AG08396 (cell line): ENCODE measurements at regions not wholly inside any gene's neighbourhood (a gene's known extent, or its start where the extent isn't known, plus 50 kb on each side); places are given as distances from the start of the nearest gene placed in this dataset.

Experiments
- DNase-seq: peaks from one replicate; pipeline ENCODE4 v3.0.0; 2012; ENCODE audit warnings: low spot score, mixed read lengths

- no peak for DNase-seq
Observed at GRCh38 chr2:176612736-176613135, 343.5 kb downstream of the MTX2 start.

GRCh38 chr2:176613323-176613987 is 344.2 kb downstream of the MTX2 start:
- DNase-seq: no peak

GRCh38 chr2:176614049-176614448 is 344.8 kb downstream of the MTX2 start:
- DNase-seq: no peak

- DNase-seq: no peak
Observed at GRCh38 chr2:176614930-176615329, 345.7 kb downstream of the MTX2 start.

GRCh38 chr2:176619504-176619903 is 350.3 kb downstream of the MTX2 start:
- no peak for DNase-seq

GRCh38 chr2:176621350-176621749 is 352.1 kb downstream of the MTX2 start:
- no peak for DNase-seq

GRCh38 chr2:176622792-176623191 is 353.6 kb downstream of the MTX2 start:
- DNase-seq: no peak

GRCh38 chr2:176626796-176627195 is 357.6 kb downstream of the MTX2 start:
- DNase-seq: no peak

GRCh38 chr2:176628438-176628837 is 359.2 kb downstream of the MTX2 start:
- no peak for DNase-seq

- DNase-seq: no peak
Observed at GRCh38 chr2:176633754-176634153, 364.5 kb downstream of the MTX2 start.

- DNase-seq: no peak
Observed at GRCh38 chr2:176636401-176636800, 367.2 kb downstream of the MTX2 start.

GRCh38 chr2:176637142-176637485 is 367.9 kb downstream of the MTX2 start:
- no peak for DNase-seq

- peak; percentile 61 for DNase-seq
Observed at GRCh38 chr2:176637486-176638166, 368.4 kb downstream of the MTX2 start.

- peak; percentile 88 for DNase-seq
Observed at GRCh38 chr2:176638167-176639015, 369.1 kb downstream of the MTX2 start.

GRCh38 chr2:176639016-176639343 is 369.7 kb downstream of the MTX2 start:
- no peak for DNase-seq

- no peak for DNase-seq
Observed at GRCh38 chr2:176639671-176640070, 370.4 kb downstream of the MTX2 start.

- no peak for DNase-seq
Observed at GRCh38 chr2:176641436-176641835, 372.2 kb downstream of the MTX2 start.

GRCh38 chr2:176642074-176642473 is 372.8 kb downstream of the MTX2 start:
- DNase-seq: peak; percentile 62

- DNase-seq: no peak
Observed at GRCh38 chr2:176643646-176644045, 374.4 kb downstream of the MTX2 start.

GRCh38 chr2:176645494-176645893 is 376.3 kb downstream of the MTX2 start:
- DNase-seq: no peak

GRCh38 chr2:176646033-176646615 is 376.9 kb downstream of the MTX2 start:
- DNase-seq: no peak

GRCh38 chr2:176647325-176648165 is 378.3 kb downstream of the MTX2 start:
- no peak for DNase-seq
